Adrenal gland (tissue), 9 donors: ENCODE measurements at regions not wholly inside any gene's neighbourhood (a gene's known extent, or its start where the extent isn't known, plus 50 kb on each side); places are given as distances from the start of the nearest gene placed in this dataset.
"Not testable (repeated sequence)": the region's sequence is repeated elsewhere in the genome, so short reads cannot be mapped to it uniquely, and the experiment has no call there.

ENCODE experiments used
- DNase-seq, 7 donors: peaks; one replicate each; pipeline ENCODE4 v3.0.0-alpha.2; 2019 to 2020
- H3K27ac ChIP-seq, 5 donors: fragments of 200-600 bp; sonication (generic) in 4 of 5; 1 replicate in 3 of 5; 2 replicates in 2 of 5; pipeline versions ENCODE4 v1.5.1 to v1.8.0; 2016 to 2020; ENCODE audit warnings: mild to moderate bottlenecking in 1 of 5
- H3K27me3 ChIP-seq: fragments of 200-600 bp; 2 replicates; pipeline ENCODE4 v1.8.0; 2021
- H3K36me3 ChIP-seq, 2 donors: fragments of 200-600 bp; replicated peaks in 1 of 2; 1 replicate in 1 of 2; 2 replicates in 1 of 2; pipeline versions ENCODE4 v1.5.1 to v1.8.0; 2018 to 2022
- H3K4me1 ChIP-seq, 2 donors: fragments of 200-600 bp; replicated peaks in 1 of 2; 1 replicate in 1 of 2; 2 replicates in 1 of 2; pipeline versions ENCODE4 v1.5.1 to v1.8.0; 2018 to 2021
- H3K4me3 ChIP-seq, 4 donors: fragments of 200-600 bp; sonication (generic) in 3 of 4; one replicate each; pipeline ENCODE4 v1.5.1; 2016 to 2018
- H3K9me3 ChIP-seq, 3 donors: fragments of 200-600 bp; sonication (generic) in 1 of 3; replicated peaks in 1 of 3; 1 replicate in 2 of 3; 2 replicates in 1 of 3; pipeline versions ENCODE4 v1.5.1 to v1.8.0; 2016 to 2021
- CTCF ChIP-seq, 6 experiments: fragments of 450-650 bp in 4 of 6; fragments of 200-600 bp in 2 of 6; sonication (generic) in 1 of 6; IDR thresholded peaks; 1 replicate in 5 of 6; 2 replicates in 1 of 6; pipeline versions ENCODE4 v1.5.1 to v1.8.0; 2016 to 2021; ENCODE audit warnings: antibody characterized with exemption in 6 of 6, mild to moderate bottlenecking in 2 of 6, moderate library complexity in 1 of 6
- POLR2A ChIP-seq, 2 donors: fragments of 450-650 bp; IDR thresholded peaks; one replicate each; pipeline ENCODE4 v1.6.1; 2017; ENCODE audit warnings: antibody characterized with exemption in 2 of 2, mild to moderate bottlenecking in 2 of 2, moderate library complexity in 1 of 2
- WGBS, 4 donors: extraction: QIAGEN DNeasy Blood & Tissue Kit in 2 of 4; methylation state at CpG; one replicate each; pipeline versions ENCODE4 v1.1.5 to v1.1.7; 2013 to 2017; 5-methylcytosine and 5-hydroxymethylcytosine counted together
- intact Hi-C, 2 donors: fragments of 100-400 bp; cut with DNase I; formaldehyde crosslinking; loops; one replicate each; pipeline versions ENCODE4 v1.14.1 to v1.15.0; 2022 to 2023
- donor health status: healthy with polysubstance abuse.
- donor health status: Bipolar disorder and iron deficiency.
- donor health status: DM: yes; HTN: yes; CAD: no.
- donor health status: DM: no; HTN: no; CAD: no.
- donor health status: DM: no; HTN: no; CAD: no.

DNA sequence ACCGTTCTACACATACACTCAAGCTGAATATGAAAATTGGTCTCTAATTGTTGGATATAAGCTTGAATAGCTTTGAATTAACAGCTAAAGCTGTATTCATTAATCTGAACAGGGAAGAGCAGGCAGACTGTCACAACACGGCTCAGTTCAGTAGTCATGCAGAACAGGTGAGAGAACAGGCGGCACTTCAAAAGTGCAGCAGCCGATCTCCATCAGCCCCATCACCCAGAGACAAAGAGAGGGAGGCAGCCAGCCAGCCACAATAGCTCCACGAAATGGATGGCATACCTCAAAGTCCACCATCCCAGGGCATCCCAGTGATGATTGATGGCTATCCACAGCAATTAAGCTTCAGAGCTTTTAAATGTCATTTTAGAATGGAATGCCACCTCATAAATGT is 419.2 kb downstream of the OLFM4 start:
- 60 to 68% (median 62%) methylated on average over 5 of the region's 5 CpGs for WGBS, 4 donors
- TF ChIP-seq POLR2A (IDR thresholded peaks at IDR 0.05) = no peak
- TF ChIP-seq CTCF (IDR thresholded peaks at IDR 0.05) = no peak
- H3K4me3 ChIP-seq = no peak overlapping the region
- H3K27ac ChIP-seq = no peak overlapping the region
- no peaks in the 10 kb centered on the region for H3K27me3 ChIP-seq
- no peaks in the 10 kb centered on the region for H3K4me1 ChIP-seq
- DNase-seq = no peak
- H3K36me3 ChIP-seq = no peaks in the 10 kb centered on the region
- intact Hi-C loops = no loop called here
- no peaks in the 10 kb centered on the region for H3K9me3 ChIP-seq

GRCh38 chr13:53452263-53452808 is 423.7 kb downstream of the OLFM4 start:
- H3K4me1 ChIP-seq, H3K36me3 ChIP-seq, DNase-seq, H3K27ac ChIP-seq, H3K9me3 ChIP-seq, intact Hi-C loops, H3K27me3 ChIP-seq, H3K4me3 ChIP-seq: not testable (repeated sequence)
- WGBS, 4 donors = 90 to 94% (median 91%) methylated on average over 14 to 29 of the region's 29 CpGs

- 38 to 62% (median 58%) methylated on average over 1 of the region's 1 CpG for WGBS, 4 donors
- H3K9me3 ChIP-seq = no peaks in the 10 kb centered on the region
Observed at GRCh38 chr13:53460796-53461195, 432.2 kb downstream of the OLFM4 start.

DNA sequence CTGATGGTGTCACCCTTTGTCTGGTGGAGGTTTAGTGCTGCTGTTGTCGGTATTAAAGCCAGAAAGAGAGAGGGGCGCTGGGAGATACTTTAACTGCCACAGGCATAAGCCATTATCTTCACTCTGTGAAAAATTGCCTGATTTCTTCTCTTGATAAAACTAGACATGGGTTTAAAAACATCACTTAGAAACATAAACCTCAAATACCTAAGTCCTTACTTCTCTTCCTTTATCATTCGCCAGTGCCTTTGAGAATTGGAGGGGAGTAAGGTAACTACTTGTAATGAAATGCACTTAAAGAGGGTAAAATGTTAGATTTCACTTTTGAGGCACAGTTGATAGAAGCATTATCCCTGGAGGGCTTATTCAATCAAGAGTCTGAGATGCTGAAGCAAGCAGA is 434.5 kb downstream of the OLFM4 start:
- intact Hi-C loops = no loop called here
- Histone ChIP-seq H3K4me3 (no peak overlapping the region), H3K9me3 (no peaks in the 10 kb centered on the region), H3K27ac (no peak overlapping the region), H3K27me3 (no peaks in the 10 kb centered on the region), H3K4me1 (no peaks in the 10 kb centered on the region), H3K36me3 (no peaks in the 10 kb centered on the region)
- TF ChIP-seq CTCF (IDR thresholded peaks at IDR 0.05) (no peak), POLR2A (IDR thresholded peaks at IDR 0.05) (no peak)
- WGBS, 4 donors = 49 to 67% (median 63%) methylated on average over 3 of the region's 3 CpGs
- DNase-seq = no peak

More at GRCh38 chr13:53460796-53461195, 432.2 kb downstream of the OLFM4 start:
- TF ChIP-seq POLR2A (IDR thresholded peaks at IDR 0.05) (no peak), CTCF (IDR thresholded peaks at IDR 0.05) (no peak)
- H3K4me3 ChIP-seq = no peak overlapping the region
- intact Hi-C loops = no loop called here
- DNase-seq = no peak
- no peak overlapping the region for H3K27ac ChIP-seq
- H3K4me1 ChIP-seq = no peaks in the 10 kb centered on the region
- no peaks in the 10 kb centered on the region for H3K36me3 ChIP-seq
- H3K27me3 ChIP-seq = no peaks in the 10 kb centered on the region

- intact Hi-C loops = no loop called here
- Histone ChIP-seq H3K36me3 (no peaks in the 10 kb centered on the region), H3K4me3 (no peak overlapping the region), H3K27me3 (no peaks in the 10 kb centered on the region), H3K9me3 (no peaks in the 10 kb centered on the region), H3K4me1 (no peaks in the 10 kb centered on the region), H3K27ac (no peak overlapping the region)
- no peak for DNase-seq
- TF ChIP-seq CTCF (IDR thresholded peaks at IDR 0.05) (no peak), POLR2A (IDR thresholded peaks at IDR 0.05) (no peak)
- WGBS, 4 donors = 70 to 90% (median 85%) methylated on average over 1 of the region's 1 CpG
Observed at GRCh38 chr13:53466576-53466975, 438.0 kb downstream of the OLFM4 start.
